Thoracic aorta (tissue), 2 donors: ENCODE measurements at regions not wholly inside any gene's neighbourhood (a gene's known extent, or its start where the extent isn't known, plus 50 kb on each side); places are given as distances from the start of the nearest gene placed in this dataset.

Experiments
- ATAC-seq: fragments of 150-250 bp; one replicate; pipeline ENCODE4 v1.8.0; 2017; ENCODE audit warnings: low read depth; ENCODE audit not compliant: insufficient number of reproducible peaks, low FRiP score
- DNase-seq: peaks from one replicate; pipeline ENCODE4 v3.0.0-alpha.2; 2020; ENCODE audit warnings: low spot score
- H3K27ac ChIP-seq, 2 donors: fragments of 200-600 bp; sonication (generic); 1 replicate in 1 of 2; 2 replicates in 1 of 2; pipeline ENCODE4 v1.5.1; 2016; ENCODE audit warnings: mild to moderate bottlenecking in 2 of 2, moderate library complexity in 2 of 2
- H3K27me3 ChIP-seq: fragments of 200-600 bp; sonication (generic); replicated peaks from 2 replicates; pipeline ENCODE4 v1.6.0; 2016; ENCODE audit warnings: mild to moderate bottlenecking; ENCODE audit not compliant: insufficient read depth
- H3K36me3 ChIP-seq: fragments of 200-600 bp; sonication (generic); one replicate; pipeline ENCODE4 v1.5.1; 2016
- H3K4me1 ChIP-seq, 2 donors: fragments of 200-600 bp; sonication (generic); 1 replicate in 1 of 2; 2 replicates in 1 of 2; pipeline versions ENCODE4 v1.5.1 to v1.6.0; 2016; ENCODE audit warnings: low read depth in 2 of 2, mild to moderate bottlenecking in 1 of 2; ENCODE audit not compliant: control insufficient read depth in 1 of 2
- H3K4me3 ChIP-seq: fragments of 200-600 bp; sonication (generic); 2 replicates; pipeline ENCODE4 v1.5.1; 2016; ENCODE audit warnings: mild to moderate bottlenecking
- H3K9me3 ChIP-seq: fragments of 200-600 bp; sonication (generic); 2 replicates; pipeline ENCODE4 v1.5.1; 2016
- TF ChIP-seq, protein P1 (sequence below): fragments of 200-600 bp; sonication (generic); IDR thresholded peaks from one replicate; pipeline ENCODE4 v1.5.1; 2019; ENCODE audit warnings: antibody characterized with exemption

DNA sequence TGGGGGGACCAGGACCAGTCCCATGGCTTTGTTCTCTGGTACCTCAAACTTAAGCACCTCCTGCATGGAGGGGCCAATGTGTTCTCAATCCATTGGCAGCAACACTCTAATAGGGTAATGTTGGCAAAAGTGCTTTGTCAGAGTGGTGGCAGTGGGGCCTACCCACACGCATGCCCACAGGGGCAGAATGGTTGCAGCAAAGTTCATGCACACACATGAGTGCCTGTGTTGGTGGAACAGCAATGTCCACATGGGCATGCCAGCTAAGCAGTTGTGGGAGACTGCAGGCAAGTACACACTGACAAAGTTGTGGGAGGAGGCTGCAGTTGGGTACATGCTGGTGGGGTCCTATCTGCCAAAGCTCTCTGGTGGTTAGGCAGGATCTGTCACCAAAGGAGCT is 645.2 kb downstream of the ZNF385D start:
- no peaks in the 10 kb centered on the region for H3K9me3 ChIP-seq
- no peaks in the 10 kb centered on the region for H3K4me1 ChIP-seq
- peak; percentile 28 for ATAC-seq
- no peaks in the 10 kb centered on the region for H3K27me3 ChIP-seq
- no peak overlapping the region for H3K27ac ChIP-seq
- TF ChIP-seq, protein P1, sequence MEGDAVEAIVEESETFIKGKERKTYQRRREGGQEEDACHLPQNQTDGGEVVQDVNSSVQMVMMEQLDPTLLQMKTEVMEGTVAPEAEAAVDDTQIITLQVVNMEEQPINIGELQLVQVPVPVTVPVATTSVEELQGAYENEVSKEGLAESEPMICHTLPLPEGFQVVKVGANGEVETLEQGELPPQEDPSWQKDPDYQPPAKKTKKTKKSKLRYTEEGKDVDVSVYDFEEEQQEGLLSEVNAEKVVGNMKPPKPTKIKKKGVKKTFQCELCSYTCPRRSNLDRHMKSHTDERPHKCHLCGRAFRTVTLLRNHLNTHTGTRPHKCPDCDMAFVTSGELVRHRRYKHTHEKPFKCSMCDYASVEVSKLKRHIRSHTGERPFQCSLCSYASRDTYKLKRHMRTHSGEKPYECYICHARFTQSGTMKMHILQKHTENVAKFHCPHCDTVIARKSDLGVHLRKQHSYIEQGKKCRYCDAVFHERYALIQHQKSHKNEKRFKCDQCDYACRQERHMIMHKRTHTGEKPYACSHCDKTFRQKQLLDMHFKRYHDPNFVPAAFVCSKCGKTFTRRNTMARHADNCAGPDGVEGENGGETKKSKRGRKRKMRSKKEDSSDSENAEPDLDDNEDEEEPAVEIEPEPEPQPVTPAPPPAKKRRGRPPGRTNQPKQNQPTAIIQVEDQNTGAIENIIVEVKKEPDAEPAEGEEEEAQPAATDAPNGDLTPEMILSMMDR = no peak
- no peak for DNase-seq
- H3K4me3 ChIP-seq = no peak overlapping the region
- H3K36me3 ChIP-seq = no peaks in the 10 kb centered on the region

DNA sequence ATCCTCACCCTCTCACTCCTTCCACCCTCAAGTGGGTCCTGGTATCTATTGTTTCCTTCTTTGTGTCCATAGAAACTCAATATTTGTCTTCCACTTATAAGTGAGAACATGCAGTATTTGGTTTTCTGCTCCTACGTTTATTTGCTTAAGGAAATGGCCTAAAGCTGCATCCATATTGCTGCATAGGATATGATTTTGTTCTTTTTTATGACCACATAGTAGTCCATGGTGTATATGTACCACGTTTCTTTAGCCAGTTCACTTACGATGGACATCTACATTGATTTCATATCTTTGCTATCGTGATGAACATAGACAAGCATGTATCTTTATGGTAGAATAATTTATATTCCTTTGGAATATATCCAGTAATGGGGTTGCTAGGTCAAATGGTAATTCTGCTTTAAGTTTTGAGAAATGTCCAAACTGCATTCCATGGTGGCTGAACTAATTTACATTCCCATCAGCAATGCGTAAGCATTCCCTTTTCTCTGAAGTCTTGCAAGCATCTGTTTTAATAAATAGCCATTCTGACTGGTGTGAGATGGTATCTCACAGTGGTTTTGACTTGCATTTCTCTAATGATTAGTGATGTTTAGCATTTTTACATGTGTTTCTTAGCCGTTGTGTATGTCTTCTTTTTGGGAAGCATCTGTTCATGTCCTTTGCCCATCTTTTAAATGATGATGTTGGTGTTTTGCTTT is 650.2 kb downstream of the ZNF385D start:
- H3K36me3 ChIP-seq = no peaks in the 10 kb centered on the region
- H3K27ac ChIP-seq = no peak overlapping the region
- TF ChIP-seq, protein P1 = no peak
- no peaks in the 10 kb centered on the region for H3K4me1 ChIP-seq
- ATAC-seq (no peak), DNase-seq (no peak)
- no peaks in the 10 kb centered on the region for H3K27me3 ChIP-seq
- no peak overlapping the region for H3K4me3 ChIP-seq
- H3K9me3 ChIP-seq = no peaks in the 10 kb centered on the region

DNA sequence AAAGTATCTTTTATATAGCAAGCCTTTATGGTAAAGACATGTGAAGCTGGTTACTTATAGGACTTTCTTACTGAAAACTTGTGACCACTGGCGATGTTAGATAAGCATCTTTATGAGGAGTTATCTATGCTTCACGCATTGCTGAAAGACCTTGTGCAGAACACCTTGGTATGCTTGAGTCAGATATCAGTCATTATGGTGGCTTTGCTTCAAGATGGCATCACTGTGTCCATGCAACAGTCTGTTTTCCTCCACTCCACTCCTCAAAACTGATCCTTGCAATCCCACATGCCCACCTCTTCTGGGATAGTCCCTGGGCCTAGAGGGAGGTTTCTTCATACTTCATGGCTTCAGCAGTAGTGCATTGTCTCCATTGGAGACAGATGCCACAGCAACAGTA is 656.3 kb downstream of the ZNF385D start:
- ATAC-seq = no peak
- no peaks in the 10 kb centered on the region for H3K27me3 ChIP-seq
- no peaks in the 10 kb centered on the region for H3K9me3 ChIP-seq
- no peak overlapping the region for H3K27ac ChIP-seq
- no peaks in the 10 kb centered on the region for H3K4me1 ChIP-seq
- TF ChIP-seq, protein P1 = no peak
- H3K4me3 ChIP-seq = no peak overlapping the region
- no peaks in the 10 kb centered on the region for H3K36me3 ChIP-seq
- no peak for DNase-seq

DNA sequence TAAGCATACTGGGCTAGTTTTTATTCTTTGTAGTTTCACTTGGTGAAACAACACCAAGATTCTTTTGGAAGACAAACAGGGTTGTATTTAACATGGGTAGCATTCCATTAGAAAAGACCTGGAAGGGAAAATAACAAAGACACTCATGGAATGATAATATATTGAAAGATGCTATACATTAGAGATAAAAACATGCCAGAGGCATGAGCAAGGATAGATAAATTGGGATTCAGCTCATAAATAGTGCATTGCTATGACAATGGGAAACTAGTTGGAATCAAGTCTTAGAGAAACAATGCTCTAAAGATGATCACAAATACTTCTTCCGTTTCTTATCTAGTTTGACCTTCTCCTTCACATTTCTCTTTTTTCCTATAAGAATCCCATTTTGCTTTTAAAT is 677.4 kb downstream of the ZNF385D start:
- no peak overlapping the region for H3K27ac ChIP-seq
- H3K36me3 ChIP-seq = no peaks in the 10 kb centered on the region
- no peak for ATAC-seq
- DNase-seq = no peak
- H3K4me3 ChIP-seq = no peak overlapping the region
- no peaks in the 10 kb centered on the region for H3K9me3 ChIP-seq
- H3K4me1 ChIP-seq = no peaks in the 10 kb centered on the region
- TF ChIP-seq, protein P1 = no peak
- H3K27me3 ChIP-seq = no peaks in the 10 kb centered on the region

DNA sequence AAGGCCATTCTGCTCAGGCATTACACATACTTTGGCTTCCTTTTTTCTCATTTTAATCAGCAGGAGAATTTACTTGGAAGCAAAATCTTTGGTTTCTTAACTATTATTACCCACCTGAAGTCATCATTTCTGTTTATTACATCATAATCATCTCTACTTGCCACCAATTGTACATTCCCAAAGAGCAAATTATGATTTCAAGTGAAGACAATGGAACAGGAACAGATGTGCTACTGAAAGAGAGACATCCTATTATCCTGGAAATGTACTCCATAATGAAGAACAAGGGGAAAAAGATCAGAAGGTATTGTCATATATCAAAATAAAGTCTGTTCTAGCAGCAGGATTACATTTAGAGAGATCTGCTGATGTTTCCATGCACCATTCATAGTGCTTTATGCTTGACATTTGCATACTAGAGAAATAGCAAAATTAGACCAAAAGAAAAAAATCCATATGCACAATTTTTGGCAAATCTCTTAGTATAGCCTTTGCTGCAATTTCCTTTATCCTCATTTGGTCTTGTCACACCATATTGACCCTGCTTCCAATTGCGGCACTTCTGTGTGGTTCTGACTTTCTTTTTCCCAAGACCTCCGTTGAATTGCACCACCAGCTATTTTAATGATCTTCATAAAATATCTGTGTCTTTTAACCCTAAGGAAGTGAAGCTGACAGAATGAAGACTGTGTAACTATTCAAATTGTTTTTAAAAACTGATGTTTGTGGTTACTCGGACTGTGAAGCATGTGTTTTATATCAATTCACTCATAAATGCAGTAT is 683.8 kb downstream of the ZNF385D start:
- ATAC-seq (no peak), DNase-seq (no peak)
- no peaks in the 10 kb centered on the region for H3K9me3 ChIP-seq
- no peaks in the 10 kb centered on the region for H3K36me3 ChIP-seq
- TF ChIP-seq, protein P1 = no peak
- no peak overlapping the region for H3K4me3 ChIP-seq
- H3K27ac ChIP-seq = no peak overlapping the region
- no peaks in the 10 kb centered on the region for H3K4me1 ChIP-seq
- H3K27me3 ChIP-seq = no peaks in the 10 kb centered on the region
